ENCODE measurements at regions not wholly inside any gene's neighbourhood (a gene's known extent, or its start where the extent isn't known, plus 50 kb on each side); places are given as distances from the start of the nearest gene placed in this dataset.

- Mint-ChIP-seq H3K9me3 (peaks cover 5% of the 10 kb centered on the region), H3K36me3 (peaks cover 3% of the 10 kb centered on the region), H3K4me1 (no peaks in the 10 kb centered on the region), H3K27ac (no peak overlapping the region), H3K27me3 (peaks cover 6% of the 10 kb centered on the region), H3K4me3 (no peak overlapping the region)
These were observed 154.5 kb upstream of the TSC22D2 start for GRCh38 chr3:150253622-150254021.

GRCh38 chr3:150252462-150252861 is 155.6 kb upstream of the TSC22D2 start:
- Mint-ChIP-seq H3K27me3 (peaks cover 10% of the 10 kb centered on the region), H3K4me3 (no peak overlapping the region), H3K9me3 (peaks cover 5% of the 10 kb centered on the region), H3K36me3 (peaks cover 3% of the 10 kb centered on the region), H3K27ac (no peak overlapping the region), H3K4me1 (no peaks in the 10 kb centered on the region)

- Mint-ChIP-seq H3K27me3 (peaks cover 14% of the 10 kb centered on the region), H3K9me3 (peaks cover under 1% of the 10 kb centered on the region), H3K4me3 (no peak overlapping the region), H3K4me1 (no peaks in the 10 kb centered on the region), H3K27ac (no peak overlapping the region), H3K36me3 (no peaks in the 10 kb centered on the region)
These were observed 156.7 kb upstream of the TSC22D2 start for GRCh38 chr3:150251187-150252062.

- no peak overlapping the region for H3K27ac Mint-ChIP-seq
- no peaks in the 10 kb centered on the region for H3K9me3 Mint-ChIP-seq
- no peaks in the 10 kb centered on the region for H3K4me1 Mint-ChIP-seq
- no peaks in the 10 kb centered on the region for H3K36me3 Mint-ChIP-seq
- H3K27me3 Mint-ChIP-seq, result peaks cover 18% of the 10 kb centered on the region
- no peak overlapping the region for H3K4me3 Mint-ChIP-seq
These were observed 158.2 kb upstream of the TSC22D2 start for GRCh38 chr3:150249779-150250470.

GRCh38 chr3:150248888-150249681 is 159.0 kb upstream of the TSC22D2 start:
- Mint-ChIP-seq H3K9me3 (no peaks in the 10 kb centered on the region), H3K27ac (no peak overlapping the region), H3K36me3 (no peaks in the 10 kb centered on the region), H3K4me1 (no peaks in the 10 kb centered on the region), H3K4me3 (no peak overlapping the region), H3K27me3 (peaks cover 19% of the 10 kb centered on the region)

GRCh38 chr3:150248116-150248887 is 159.8 kb upstream of the TSC22D2 start:
- no peak overlapping the region for H3K4me3 Mint-ChIP-seq
- H3K27me3 Mint-ChIP-seq, result peaks cover 25% of the 10 kb centered on the region
- H3K27ac Mint-ChIP-seq, result no peak overlapping the region
- H3K9me3 Mint-ChIP-seq, result no peaks in the 10 kb centered on the region
- no peaks in the 10 kb centered on the region for H3K4me1 Mint-ChIP-seq
- H3K36me3 Mint-ChIP-seq, result no peaks in the 10 kb centered on the region

GRCh38 chr3:150247441-150247840 is 160.7 kb upstream of the TSC22D2 start:
- Mint-ChIP-seq H3K9me3 (no peaks in the 10 kb centered on the region), H3K27me3 (peaks cover 26% of the 10 kb centered on the region), H3K4me1 (no peaks in the 10 kb centered on the region), H3K4me3 (no peak overlapping the region), H3K36me3 (no peaks in the 10 kb centered on the region), H3K27ac (no peak overlapping the region)

- H3K4me1 Mint-ChIP-seq, result no peaks in the 10 kb centered on the region
- H3K9me3 Mint-ChIP-seq, result no peaks in the 10 kb centered on the region
- H3K4me3 Mint-ChIP-seq, result no peak overlapping the region
- H3K27ac Mint-ChIP-seq, result no peak overlapping the region
- peaks cover 19% of the 10 kb centered on the region for H3K27me3 Mint-ChIP-seq
- no peaks in the 10 kb centered on the region for H3K36me3 Mint-ChIP-seq
These were observed 164.6 kb upstream of the TSC22D2 start for GRCh38 chr3:150243466-150243865.

GRCh38 chr3:150242220-150242936 is 165.7 kb upstream of the TSC22D2 start:
- H3K27ac Mint-ChIP-seq, result no peak overlapping the region
- no peaks in the 10 kb centered on the region for H3K4me1 Mint-ChIP-seq
- H3K4me3 Mint-ChIP-seq, result no peak overlapping the region
- H3K36me3 Mint-ChIP-seq, result no peaks in the 10 kb centered on the region
- peaks cover 16% of the 10 kb centered on the region for H3K27me3 Mint-ChIP-seq
- H3K9me3 Mint-ChIP-seq, result no peaks in the 10 kb centered on the region

GRCh38 chr3:150240891-150241290 is 167.2 kb upstream of the TSC22D2 start:
- Mint-ChIP-seq H3K27ac (no peak overlapping the region), H3K27me3 (peaks cover 9% of the 10 kb centered on the region), H3K36me3 (no peaks in the 10 kb centered on the region), H3K9me3 (no peaks in the 10 kb centered on the region), H3K4me1 (no peaks in the 10 kb centered on the region), H3K4me3 (no peak overlapping the region)

- Mint-ChIP-seq H3K4me3 (no peak overlapping the region), H3K27me3 (peaks cover 8% of the 10 kb centered on the region), H3K4me1 (no peaks in the 10 kb centered on the region), H3K27ac (no peak overlapping the region), H3K9me3 (no peaks in the 10 kb centered on the region), H3K36me3 (no peaks in the 10 kb centered on the region)
These were observed 168.3 kb upstream of the TSC22D2 start for GRCh38 chr3:150239766-150240165.

GRCh38 chr3:150238995-150239619 is 169.0 kb upstream of the TSC22D2 start:
- Mint-ChIP-seq H3K9me3 (no peaks in the 10 kb centered on the region), H3K27me3 (peaks cover 7% of the 10 kb centered on the region), H3K4me3 (no peak overlapping the region), H3K27ac (no peak overlapping the region), H3K36me3 (no peaks in the 10 kb centered on the region), H3K4me1 (no peaks in the 10 kb centered on the region)

- Mint-ChIP-seq H3K36me3 (no peaks in the 10 kb centered on the region), H3K9me3 (no peaks in the 10 kb centered on the region), H3K4me1 (no peaks in the 10 kb centered on the region), H3K27me3 (peaks cover 1% of the 10 kb centered on the region), H3K27ac (no peak overlapping the region), H3K4me3 (no peak overlapping the region)
These were observed 169.9 kb upstream of the TSC22D2 start for GRCh38 chr3:150238048-150238802.

- Mint-ChIP-seq H3K27ac (no peak overlapping the region), H3K4me1 (no peaks in the 10 kb centered on the region), H3K4me3 (no peak overlapping the region), H3K27me3 (no peaks in the 10 kb centered on the region), H3K36me3 (no peaks in the 10 kb centered on the region), H3K9me3 (no peaks in the 10 kb centered on the region)
These were observed 170.6 kb upstream of the TSC22D2 start for GRCh38 chr3:150237490-150237889.
